ENCODE measurements at regions not wholly inside any gene's neighbourhood (a gene's known extent, or its start where the extent isn't known, plus 50 kb on each side); places are given as distances from the start of the nearest gene placed in this dataset.

DNA sequence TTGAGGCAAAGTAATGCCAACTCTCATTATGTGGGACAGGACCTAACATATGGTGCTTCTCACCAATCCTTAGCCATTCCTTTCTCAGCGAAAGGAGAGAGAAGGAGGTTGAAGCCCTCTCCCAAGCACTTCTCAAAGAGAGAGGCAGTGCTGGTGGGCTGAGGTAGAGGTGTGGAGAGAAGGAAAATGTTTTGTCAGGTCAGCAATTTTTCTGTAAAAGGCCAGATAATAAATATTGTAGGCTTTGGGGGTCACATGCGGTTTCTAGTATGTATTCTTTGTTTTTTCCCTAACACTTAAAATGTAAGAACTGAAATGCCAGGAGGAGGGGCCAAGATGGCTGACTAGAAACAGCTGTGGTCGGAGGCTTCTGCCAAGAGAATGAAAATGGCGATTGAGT lies 225.0 kb upstream of the NPY start:
- no peak overlapping the region for H3K18ac ChIP-seq (ENCODE audit: low read length)
- no peak overlapping the region for H4K5ac ChIP-seq (ENCODE audit: low read length)
- no peaks in the 10 kb centered on the region for H3K27me3 ChIP-seq (ENCODE audit: insufficient read depth, low read length, poor library complexity)
- H2BK15ac ChIP-seq (replicated peaks; ENCODE audit: low read depth) = no peak overlapping the region
- H4K8ac ChIP-seq (ENCODE audit: low read depth, low read length) = no peak overlapping the region
- no CpG with 5 or more reads among the region's 4 CpGs for WGBS (ENCODE audit: extremely low coverage, insufficient coverage, low lambda C conversion rate)
- no peak overlapping the region for H3K27ac ChIP-seq (ENCODE audit: low read depth, low read length)
- H2BK5ac ChIP-seq (ENCODE audit: low read length) = no peak overlapping the region
- H3K36me3 ChIP-seq (ENCODE audit: control insufficient read depth, insufficient read depth, low read length) = no peaks in the 10 kb centered on the region
- H3K4me1 ChIP-seq (ENCODE audit: control insufficient read depth, low read depth, low read length) = no peaks in the 10 kb centered on the region
- no peaks in the 10 kb centered on the region for H3K79me1 ChIP-seq (ENCODE audit: low read length)
- DNase-seq = no peak
- no peaks in the 10 kb centered on the region for H3K79me2 ChIP-seq (ENCODE audit: control insufficient read depth, insufficient read depth, low read length)
- H2AK5ac ChIP-seq (ENCODE audit: low read length) = no peak overlapping the region
- H3K4me3 ChIP-seq (ENCODE audit: low read length) = no peak overlapping the region
- no peak overlapping the region for H3K9ac ChIP-seq (ENCODE audit: low read length)
- H3K4ac ChIP-seq (ENCODE audit: low read depth, low read length) = no peak overlapping the region
- no peak overlapping the region for H3K23ac ChIP-seq (ENCODE audit: low read length)
- H3K4me2 ChIP-seq (ENCODE audit: low read length) = no peak overlapping the region
- H3K56ac ChIP-seq (ENCODE audit: low read length) = no peak overlapping the region
- no peak overlapping the region for H2BK120ac ChIP-seq (ENCODE audit: low read depth, low read length)

DNA sequence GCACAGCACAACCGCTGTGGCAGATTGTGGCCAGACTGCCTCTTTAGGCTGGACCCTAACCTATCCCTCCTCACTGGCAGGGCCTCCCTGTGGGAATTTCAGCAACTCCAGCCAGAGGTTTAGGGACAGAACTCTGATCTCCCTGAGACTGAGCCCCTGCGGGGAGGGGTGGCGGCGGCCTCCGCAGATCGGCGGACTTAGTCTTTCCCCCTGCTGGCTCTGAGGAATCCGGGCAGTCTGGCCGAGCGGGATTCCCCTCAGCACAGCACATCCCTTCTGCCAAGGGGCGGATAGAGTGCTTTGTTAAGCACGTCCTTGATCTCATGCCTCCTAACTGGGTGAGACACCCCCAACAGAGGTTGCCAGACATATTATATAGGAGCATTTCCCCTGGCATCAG lies 224.2 kb upstream of the NPY start:
- DNase-seq = peak; percentile 23
- WGBS (ENCODE audit: extremely low coverage, insufficient coverage, low lambda C conversion rate) = no CpG with 5 or more reads among the region's 12 CpGs

GRCh38 chr7:24063721-24064120 lies 220.3 kb upstream of the NPY start:
- H2BK120ac ChIP-seq (ENCODE audit: low read depth, low read length) = no peak overlapping the region
- H3K4me1 ChIP-seq (ENCODE audit: control insufficient read depth, low read depth, low read length) = no peaks in the 10 kb centered on the region
- no peak overlapping the region for H3K18ac ChIP-seq (ENCODE audit: low read length)
- no peak overlapping the region for H3K4ac ChIP-seq (ENCODE audit: low read depth, low read length)
- H3K56ac ChIP-seq (ENCODE audit: low read length) = no peak overlapping the region
- H4K8ac ChIP-seq (ENCODE audit: low read depth, low read length) = no peak overlapping the region
- H3K27me3 ChIP-seq (ENCODE audit: insufficient read depth, low read length, poor library complexity) = no peaks in the 10 kb centered on the region
- no peak overlapping the region for H3K9ac ChIP-seq (ENCODE audit: low read length)
- no peaks in the 10 kb centered on the region for H3K79me2 ChIP-seq (ENCODE audit: control insufficient read depth, insufficient read depth, low read length)
- no peak overlapping the region for H3K4me3 ChIP-seq (ENCODE audit: low read length)
- H2BK15ac ChIP-seq (replicated peaks; ENCODE audit: low read depth) = no peak overlapping the region
- no CpG with 5 or more reads among the region's 6 CpGs for WGBS (ENCODE audit: extremely low coverage, insufficient coverage, low lambda C conversion rate)
- DNase-seq = no peak
- no peak overlapping the region for H3K4me2 ChIP-seq (ENCODE audit: low read length)
- no peaks in the 10 kb centered on the region for H3K36me3 ChIP-seq (ENCODE audit: control insufficient read depth, insufficient read depth, low read length)
- no peak overlapping the region for H3K23ac ChIP-seq (ENCODE audit: low read length)
- H3K27ac ChIP-seq (ENCODE audit: low read depth, low read length) = no peak overlapping the region
- H2AK5ac ChIP-seq (ENCODE audit: low read length) = no peak overlapping the region
- H4K5ac ChIP-seq (ENCODE audit: low read length) = no peak overlapping the region
- H2BK5ac ChIP-seq (ENCODE audit: low read length) = no peak overlapping the region
- no peaks in the 10 kb centered on the region for H3K79me1 ChIP-seq (ENCODE audit: low read length)

More for the DNA sequence above, 224.2 kb upstream of the NPY start:
- H3K18ac ChIP-seq (ENCODE audit: low read length) = no peak overlapping the region
- no peaks in the 10 kb centered on the region for H3K79me2 ChIP-seq (ENCODE audit: control insufficient read depth, insufficient read depth, low read length)
- no peak overlapping the region for H3K4me2 ChIP-seq (ENCODE audit: low read length)
- H2BK5ac ChIP-seq (ENCODE audit: low read length) = no peak overlapping the region
- H3K4ac ChIP-seq (ENCODE audit: low read depth, low read length) = no peak overlapping the region
- H3K4me1 ChIP-seq (ENCODE audit: control insufficient read depth, low read depth, low read length) = no peaks in the 10 kb centered on the region
- no peak overlapping the region for H2BK120ac ChIP-seq (ENCODE audit: low read depth, low read length)
- H2BK15ac ChIP-seq (replicated peaks; ENCODE audit: low read depth) = no peak overlapping the region
- no peak overlapping the region for H3K23ac ChIP-seq (ENCODE audit: low read length)
- H3K79me1 ChIP-seq (ENCODE audit: low read length) = no peaks in the 10 kb centered on the region
- H3K56ac ChIP-seq (ENCODE audit: low read length) = no peak overlapping the region
- H2AK5ac ChIP-seq (ENCODE audit: low read length) = no peak overlapping the region
- no peak overlapping the region for H3K4me3 ChIP-seq (ENCODE audit: low read length)
- H3K9ac ChIP-seq (ENCODE audit: low read length) = no peak overlapping the region
- H4K8ac ChIP-seq (ENCODE audit: low read depth, low read length) = no peak overlapping the region
- H3K27ac ChIP-seq (ENCODE audit: low read depth, low read length) = no peak overlapping the region
- no peaks in the 10 kb centered on the region for H3K36me3 ChIP-seq (ENCODE audit: control insufficient read depth, insufficient read depth, low read length)
- H3K27me3 ChIP-seq (ENCODE audit: insufficient read depth, low read length, poor library complexity) = no peaks in the 10 kb centered on the region
- no peak overlapping the region for H4K5ac ChIP-seq (ENCODE audit: low read length)

GRCh38 chr7:24069751-24070150 lies 214.2 kb upstream of the NPY start:
- Histone ChIP-seq H3K27me3 (ENCODE audit: insufficient read depth, low read length, poor library complexity) (no peaks in the 10 kb centered on the region), H2BK5ac (ENCODE audit: low read length) (no peak overlapping the region), H3K23ac (ENCODE audit: low read length) (no peak overlapping the region), H3K4me3 (ENCODE audit: low read length) (no peak overlapping the region), H2BK15ac (replicated peaks; ENCODE audit: low read depth) (no peak overlapping the region), H3K56ac (ENCODE audit: low read length) (no peak overlapping the region), H3K79me1 (ENCODE audit: low read length) (no peaks in the 10 kb centered on the region), H3K27ac (ENCODE audit: low read depth, low read length) (no peak overlapping the region), H3K4ac (ENCODE audit: low read depth, low read length) (no peak overlapping the region), H3K79me2 (ENCODE audit: control insufficient read depth, insufficient read depth, low read length) (no peaks in the 10 kb centered on the region), H3K36me3 (ENCODE audit: control insufficient read depth, insufficient read depth, low read length) (no peaks in the 10 kb centered on the region), H4K8ac (ENCODE audit: low read depth, low read length) (no peak overlapping the region), H4K5ac (ENCODE audit: low read length) (no peak overlapping the region), H2AK5ac (ENCODE audit: low read length) (no peak overlapping the region), H3K4me1 (ENCODE audit: control insufficient read depth, low read depth, low read length) (no peaks in the 10 kb centered on the region), H2BK120ac (ENCODE audit: low read depth, low read length) (no peak overlapping the region), H3K9ac (ENCODE audit: low read length) (no peak overlapping the region), H3K18ac (ENCODE audit: low read length) (no peak overlapping the region), H3K4me2 (ENCODE audit: low read length) (no peak overlapping the region)
- no peak for DNase-seq
- no CpG with 5 or more reads among the region's 3 CpGs for WGBS (ENCODE audit: extremely low coverage, insufficient coverage, low lambda C conversion rate)

- no CpG with 5 or more reads among the region's 9 CpGs for WGBS (ENCODE audit: extremely low coverage, insufficient coverage, low lambda C conversion rate)
- H3K79me1 ChIP-seq (ENCODE audit: low read length) = no peaks in the 10 kb centered on the region
- H3K4ac ChIP-seq (ENCODE audit: low read depth, low read length) = no peak overlapping the region
- H2AK5ac ChIP-seq (ENCODE audit: low read length) = no peak overlapping the region
- H3K27ac ChIP-seq (ENCODE audit: low read depth, low read length) = no peak overlapping the region
- no peak overlapping the region for H3K18ac ChIP-seq (ENCODE audit: low read length)
- H3K36me3 ChIP-seq (ENCODE audit: control insufficient read depth, insufficient read depth, low read length) = no peaks in the 10 kb centered on the region
- no peaks in the 10 kb centered on the region for H3K79me2 ChIP-seq (ENCODE audit: control insufficient read depth, insufficient read depth, low read length)
- H4K5ac ChIP-seq (ENCODE audit: low read length) = no peak overlapping the region
- H4K8ac ChIP-seq (ENCODE audit: low read depth, low read length) = no peak overlapping the region
- no peak overlapping the region for H2BK120ac ChIP-seq (ENCODE audit: low read depth, low read length)
- DNase-seq = no peak
- H2BK5ac ChIP-seq (ENCODE audit: low read length) = no peak overlapping the region
- H3K9ac ChIP-seq (ENCODE audit: low read length) = no peak overlapping the region
- H3K4me1 ChIP-seq (ENCODE audit: control insufficient read depth, low read depth, low read length) = no peaks in the 10 kb centered on the region
- no peak overlapping the region for H3K4me2 ChIP-seq (ENCODE audit: low read length)
- H3K56ac ChIP-seq (ENCODE audit: low read length) = no peak overlapping the region
- H3K23ac ChIP-seq (ENCODE audit: low read length) = no peak overlapping the region
- no peak overlapping the region for H2BK15ac ChIP-seq (replicated peaks; ENCODE audit: low read depth)
- no peak overlapping the region for H3K4me3 ChIP-seq (ENCODE audit: low read length)
- H3K27me3 ChIP-seq (ENCODE audit: insufficient read depth, low read length, poor library complexity) = no peaks in the 10 kb centered on the region
Observed at GRCh38 chr7:24073651-24074420, 210.2 kb upstream of the NPY start.

- Histone ChIP-seq H2BK5ac (ENCODE audit: low read length) (no peak overlapping the region), H4K5ac (ENCODE audit: low read length) (no peak overlapping the region), H3K18ac (ENCODE audit: low read length) (no peak overlapping the region), H3K4me1 (ENCODE audit: control insufficient read depth, low read depth, low read length) (no peaks in the 10 kb centered on the region), H3K9ac (ENCODE audit: low read length) (no peak overlapping the region), H3K4ac (ENCODE audit: low read depth, low read length) (no peak overlapping the region), H3K4me2 (ENCODE audit: low read length) (no peak overlapping the region), H2AK5ac (ENCODE audit: low read length) (no peak overlapping the region), H2BK120ac (ENCODE audit: low read depth, low read length) (no peak overlapping the region), H3K36me3 (ENCODE audit: control insufficient read depth, insufficient read depth, low read length) (no peaks in the 10 kb centered on the region), H2BK15ac (replicated peaks; ENCODE audit: low read depth) (no peak overlapping the region), H3K23ac (ENCODE audit: low read length) (no peak overlapping the region), H3K56ac (ENCODE audit: low read length) (no peak overlapping the region), H3K27me3 (ENCODE audit: insufficient read depth, low read length, poor library complexity) (no peaks in the 10 kb centered on the region), H3K79me1 (ENCODE audit: low read length) (no peaks in the 10 kb centered on the region), H4K8ac (ENCODE audit: low read depth, low read length) (no peak overlapping the region), H3K4me3 (ENCODE audit: low read length) (no peak overlapping the region), H3K79me2 (ENCODE audit: control insufficient read depth, insufficient read depth, low read length) (no peaks in the 10 kb centered on the region), H3K27ac (ENCODE audit: low read depth, low read length) (no peak overlapping the region)
- no peak for DNase-seq
- WGBS (ENCODE audit: extremely low coverage, insufficient coverage, low lambda C conversion rate) = no CpG with 5 or more reads among the region's 1 CpG
Observed at GRCh38 chr7:24075426-24075810, 208.6 kb upstream of the NPY start.
